Natural killer cell (primary cell): ENCODE measurements at regions not wholly inside any gene's neighbourhood (a gene's known extent, or its start where the extent isn't known, plus 50 kb on each side); places are given as distances from the start of the nearest gene placed in this dataset.

Source experiments
- ATAC-seq, 3 donors: fragments of 150-1000 bp in 2 of 3; fragments of 200-7000 bp in 1 of 3; cut with Tn5 transposase; 1 replicate in 1 of 3; 2 replicates in 2 of 3; pipeline ENCODE4 v1.10.0; 2021; ENCODE audit warnings: mild to moderate bottlenecking in 2 of 3, moderate library complexity in 2 of 3
- DNase-seq, 2 donors: peaks; one replicate each; pipeline versions ENCODE4 v3.0.0 to v3.0.0-alpha.2; 2013 to 2021; ENCODE audit warnings: mixed read lengths in 1 of 2
- H3K27ac ChIP-seq: one replicate; pipeline ENCODE4 v1.5.1; 2013; ENCODE audit warnings: mild to moderate bottlenecking, low read length
- H3K27me3 ChIP-seq: one replicate; pipeline ENCODE4 v1.6.1; 2013; ENCODE audit warnings: low read length; ENCODE audit not compliant: control insufficient read depth, insufficient read depth
- H3K36me3 ChIP-seq: one replicate; pipeline ENCODE4 v1.6.1; 2013; ENCODE audit warnings: low read length; ENCODE audit not compliant: control insufficient read depth, insufficient read depth
- H3K4me1 ChIP-seq: one replicate; pipeline ENCODE4 v1.6.1; 2013; ENCODE audit warnings: low read length; ENCODE audit not compliant: control insufficient read depth, insufficient read depth
- H3K4me3 ChIP-seq: one replicate; pipeline ENCODE4 v1.5.1; 2013; ENCODE audit warnings: low read length
- H3K9me3 ChIP-seq: one replicate; pipeline ENCODE4 v1.6.1; 2013; ENCODE audit warnings: low read length; ENCODE audit not compliant: control insufficient read depth, insufficient read depth
- H3K27ac Mint-ChIP-seq, 2 donors: one replicate each; pipeline ENCODE4 v1.8.0; 2022; ENCODE audit warnings: mild to moderate bottlenecking in 2 of 2, mixed read lengths in 2 of 2, moderate library complexity in 1 of 2
- H3K27me3 Mint-ChIP-seq, 2 donors: one replicate each; pipeline ENCODE4 v1.8.0; 2022; ENCODE audit warnings: low read depth in 2 of 2, mixed read lengths in 2 of 2
- H3K36me3 Mint-ChIP-seq: one replicate; pipeline ENCODE4 v1.8.0; 2022; ENCODE audit warnings: mixed read lengths
- H3K4me1 Mint-ChIP-seq, 2 donors: one replicate each; pipeline ENCODE4 v1.8.0; 2022; ENCODE audit warnings: mixed read lengths in 2 of 2
- H3K4me3 Mint-ChIP-seq: one replicate; pipeline ENCODE4 v1.8.0; 2022; ENCODE audit warnings: mild to moderate bottlenecking, moderate library complexity, mixed read lengths
- H3K9me3 Mint-ChIP-seq, 2 donors: one replicate each; pipeline ENCODE4 v1.8.0; 2022; ENCODE audit warnings: mixed read lengths in 2 of 2
- CTCF ChIP-seq: fragments of 200-600 bp; IDR thresholded peaks from one replicate; pipeline ENCODE4 v1.8.0; 2022; ENCODE audit warnings: antibody characterized with exemption
- WGBS: methylation state at CpG from one replicate; pipeline ENCODE4 v1.1.7; 2013; ENCODE audit warnings: missing lambda C conversion rate; ENCODE audit not compliant: insufficient coverage; 5-methylcytosine and 5-hydroxymethylcytosine counted together
- intact Hi-C: fragments of 100-400 bp; cut with micrococcal nuclease; formaldehyde crosslinking; loops from one replicate; pipeline ENCODE4 v1.14.2; 2022

DNA sequence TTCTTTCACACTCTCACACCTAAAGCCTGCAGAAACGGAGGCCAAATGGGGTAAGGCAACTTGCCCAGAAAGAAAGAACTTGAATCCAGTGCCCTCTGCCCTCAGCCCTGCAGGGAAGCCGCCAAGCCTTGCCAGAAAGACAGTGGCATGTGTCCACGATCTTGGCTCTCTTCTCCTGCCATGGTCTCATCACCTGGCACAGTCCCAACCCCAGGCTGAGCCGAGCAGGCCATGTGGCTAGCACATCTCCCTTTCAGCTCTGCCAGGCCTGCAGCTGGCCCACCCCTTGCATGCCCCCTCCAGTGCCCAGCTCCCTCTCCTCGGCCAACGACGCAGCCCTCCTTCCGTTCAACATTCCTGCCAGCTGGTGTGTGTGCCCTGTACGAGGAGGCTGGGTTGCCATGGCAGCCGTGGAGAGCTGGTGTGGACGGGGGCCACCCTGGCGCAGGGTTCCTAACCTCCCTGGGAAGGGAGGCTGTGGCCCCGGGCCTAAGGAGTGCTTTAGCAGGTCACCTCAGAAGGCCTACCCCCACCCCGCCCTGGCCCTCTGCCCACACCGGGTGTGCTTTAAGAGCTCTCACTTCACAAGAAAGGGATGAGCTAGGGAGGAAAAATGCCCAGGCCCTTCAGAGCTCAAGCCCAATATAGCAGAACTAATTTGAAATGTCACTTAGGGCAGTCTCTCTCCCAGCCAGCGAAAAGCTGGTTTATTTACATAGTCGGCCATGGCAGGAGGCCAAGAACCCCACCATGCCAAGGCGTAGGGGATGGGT, 73.0 kb upstream of the PJA1 start:
- ATAC-seq, result no peak
- no peak overlapping the region for H3K27ac Mint-ChIP-seq
- H3K36me3 ChIP-seq, result no peaks in the 10 kb centered on the region
- H3K36me3 Mint-ChIP-seq, result no peaks in the 10 kb centered on the region
- no peaks in the 10 kb centered on the region for H3K4me1 ChIP-seq
- no peak for DNase-seq
- no peak overlapping the region for H3K4me3 ChIP-seq
- WGBS, result 84% methylated on average over 17 of the region's 18 CpGs
- no peaks in the 10 kb centered on the region for H3K4me1 Mint-ChIP-seq
- H3K27ac ChIP-seq, result no peak overlapping the region
- H3K27me3 ChIP-seq, result no peaks in the 10 kb centered on the region
- no peak overlapping the region for H3K4me3 Mint-ChIP-seq
- intact Hi-C loops, result no loop called here
- peaks cover 3 to 7% of the 10 kb centered on the region in 2 donors for H3K27me3 Mint-ChIP-seq
- TF ChIP-seq CTCF, result no peak
- no peaks in the 10 kb centered on the region for H3K9me3 ChIP-seq
- H3K9me3 Mint-ChIP-seq, result no peaks in the 10 kb centered on the region

- Mint-ChIP-seq H3K9me3 (no peaks in the 10 kb centered on the region), H3K27me3 (peaks cover 0 to 5% of the 10 kb centered on the region in 2 donors), H3K4me1 (no peaks in the 10 kb centered on the region), H3K36me3 (no peaks in the 10 kb centered on the region), H3K27ac (no peak overlapping the region), H3K4me3 (no peak overlapping the region)
- 76% methylated on average over 5 of the region's 5 CpGs for WGBS
- Histone ChIP-seq H3K4me3 (no peak overlapping the region), H3K9me3 (no peaks in the 10 kb centered on the region), H3K36me3 (no peaks in the 10 kb centered on the region), H3K27me3 (no peaks in the 10 kb centered on the region), H3K27ac (no peak overlapping the region), H3K4me1 (no peaks in the 10 kb centered on the region)
- DNase-seq (no peak), ATAC-seq (no peak)
- intact Hi-C loops, result no loop called here
- no peak for TF ChIP-seq CTCF
Measured at GRCh38 chrX:69237236-69237635, 72.0 kb upstream of the PJA1 start.

DNA sequence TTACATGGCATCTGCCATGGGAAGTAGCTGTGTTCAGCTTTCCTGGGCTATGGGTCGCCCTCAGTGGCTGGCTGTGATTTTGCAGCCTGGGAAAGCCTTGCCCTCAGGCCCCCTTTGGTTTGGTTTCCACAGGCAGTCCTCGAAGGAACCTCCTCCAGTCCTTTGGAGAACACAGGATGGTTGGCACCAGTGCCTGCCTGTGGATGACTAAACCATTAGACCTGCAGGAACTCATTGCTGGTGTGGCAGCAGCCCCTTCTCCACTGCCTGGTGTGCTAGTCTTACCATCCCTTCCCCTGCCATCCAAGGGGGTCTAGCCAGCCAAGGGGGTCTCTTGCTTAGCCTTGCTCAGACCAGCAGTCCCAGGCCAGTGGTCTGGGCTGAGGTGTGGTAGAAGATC, 71.4 kb upstream of the PJA1 start:
- H3K4me1 ChIP-seq, result no peaks in the 10 kb centered on the region
- Mint-ChIP-seq H3K4me1 (no peaks in the 10 kb centered on the region), H3K27ac (no peak overlapping the region), H3K9me3 (no peaks in the 10 kb centered on the region), H3K27me3 (peaks cover 0 to 5% of the 10 kb centered on the region in 2 donors), H3K4me3 (no peak overlapping the region), H3K36me3 (no peaks in the 10 kb centered on the region)
- no peaks in the 10 kb centered on the region for H3K27me3 ChIP-seq
- no peak overlapping the region for H3K27ac ChIP-seq
- TF ChIP-seq CTCF, result no peak
- 91% methylated on average over 2 of the region's 2 CpGs for WGBS
- intact Hi-C loops, result no loop called here
- no peaks in the 10 kb centered on the region for H3K36me3 ChIP-seq
- ATAC-seq (no peak), DNase-seq (no peak)
- H3K4me3 ChIP-seq, result no peak overlapping the region
- no peaks in the 10 kb centered on the region for H3K9me3 ChIP-seq

GRCh38 chrX:69234624-69235023, 69.4 kb upstream of the PJA1 start:
- DNase-seq (no peak), ATAC-seq (no peak)
- H3K27me3 ChIP-seq, result no peaks in the 10 kb centered on the region
- no peak overlapping the region for H3K4me3 ChIP-seq
- H3K4me1 ChIP-seq, result no peaks in the 10 kb centered on the region
- H3K4me3 Mint-ChIP-seq, result no peak overlapping the region
- TF ChIP-seq CTCF, result no peak
- H3K27ac ChIP-seq, result no peak overlapping the region
- peaks cover 10 to 11% of the 10 kb centered on the region in 2 donors for H3K27me3 Mint-ChIP-seq
- no peaks in the 10 kb centered on the region for H3K9me3 Mint-ChIP-seq
- no peaks in the 10 kb centered on the region for H3K9me3 ChIP-seq
- intact Hi-C loops, result no loop called here
- H3K36me3 ChIP-seq, result no peaks in the 10 kb centered on the region
- no peaks in the 10 kb centered on the region for H3K36me3 Mint-ChIP-seq
- H3K4me1 Mint-ChIP-seq, result no peaks in the 10 kb centered on the region
- H3K27ac Mint-ChIP-seq, result no peak overlapping the region
